Spleen (tissue), 11 donors: ENCODE measurements at regions not wholly inside any gene's neighbourhood (a gene's known extent, or its start where the extent isn't known, plus 50 kb on each side); places are given as distances from the start of the nearest gene placed in this dataset.

ENCODE experiments used
- DNase-seq: peaks from one replicate; pipeline ENCODE4 v3.0.0-alpha.2; 2020
- H3K27ac ChIP-seq, 8 donors: fragments of 200-600 bp; sonication (generic) in 7 of 8; 1 replicate in 4 of 8; 2 replicates in 4 of 8; pipeline versions ENCODE4 v1.5.0 to v1.8.0; 2016 to 2021; ENCODE audit warnings: inconsistent platforms in 4 of 8, mild to moderate bottlenecking in 4 of 8, moderate library complexity in 1 of 8
- H3K27me3 ChIP-seq, 7 donors: fragments of 200-600 bp; sonication (generic) in 6 of 7; replicated peaks in 1 of 7; 1 replicate in 4 of 7; 2 replicates in 3 of 7; pipeline versions ENCODE4 v1.5.0 to v1.8.0; 2016 to 2021; ENCODE audit warnings: inconsistent platforms in 3 of 7, mild to moderate bottlenecking in 1 of 7
- H3K36me3 ChIP-seq, 6 donors: fragments of 200-600 bp; sonication (generic) in 5 of 6; 1 replicate in 4 of 6; 2 replicates in 2 of 6; pipeline versions ENCODE4 v1.5.0 to v1.8.0; 2016 to 2021; ENCODE audit warnings: inconsistent platforms in 2 of 6
- H3K4me1 ChIP-seq, 6 donors: fragments of 200-600 bp; sonication (generic) in 5 of 6; 1 replicate in 3 of 6; 2 replicates in 3 of 6; pipeline versions ENCODE4 v1.5.0 to v1.8.0; 2016 to 2021; ENCODE audit warnings: inconsistent platforms in 3 of 6
- H3K4me3 ChIP-seq, 8 donors: fragments of 200-600 bp; sonication (generic) in 7 of 8; 1 replicate in 4 of 8; 2 replicates in 4 of 8; pipeline versions ENCODE4 v1.5.0 to v1.8.0; 2016 to 2021; ENCODE audit warnings: inconsistent platforms in 4 of 8, mild to moderate bottlenecking in 4 of 8, moderate library complexity in 2 of 8
- H3K9me3 ChIP-seq, 8 donors: fragments of 200-600 bp; sonication (generic) in 7 of 8; 1 replicate in 4 of 8; 2 replicates in 4 of 8; pipeline versions ENCODE4 v1.5.0 to v1.8.0; 2016 to 2021; ENCODE audit warnings: inconsistent platforms in 4 of 8
- CTCF ChIP-seq, 11 experiments: fragments of 200-600 bp in 7 of 11; fragments of 450-650 bp in 4 of 11; sonication (generic) in 4 of 11; IDR thresholded peaks in 8 of 11; conservative IDR thresholded peaks in 3 of 11; 1 replicate in 7 of 11; 2 replicates in 4 of 11; pipeline versions ENCODE4 v1.4.0 to v1.8.0; 2016 to 2021; ENCODE audit warnings: antibody characterized with exemption in 11 of 11, inconsistent platforms in 4 of 11, mild to moderate bottlenecking in 1 of 11
- POLR2A ChIP-seq, 3 donors: fragments of 450-650 bp; IDR thresholded peaks; one replicate each; pipeline ENCODE4 v1.5.1; 2017; ENCODE audit warnings: antibody characterized with exemption in 3 of 3, mild to moderate bottlenecking in 1 of 3
- POLR2AphosphoS5 ChIP-seq, 3 donors: sonication (generic); formaldehyde crosslinking; IDR thresholded peaks; one replicate each; pipeline ENCODE4 v1.5.1; 2017; ENCODE audit warnings: antibody characterized with exemption in 3 of 3
- WGBS, 5 donors: extraction: QIAGEN DNeasy Blood & Tissue Kit in 3 of 5; methylation state at CpG; one replicate each; pipeline versions ENCODE4 v1.1.5 to v1.1.7; 2013 to 2018; 5-methylcytosine and 5-hydroxymethylcytosine counted together
- intact Hi-C: fragments of 100-400 bp; cut with DNase I; formaldehyde crosslinking; loops from one replicate; pipeline ENCODE4 v1.15.0; 2023; ENCODE audit warnings: low total_unique reads
- donor health status: healthy with polysubstance abuse.
- donor health status: DM: no; HTN: no; CAD: no; lungs with moderate emphysema.
- donor health status: DM: no; HTN: no; CAD: no.
- donor health status: Bipolar disorder and iron deficiency.
- donor health status: healthy.
- donor health status: DM: no; HTN: no; CAD: no.
- donor health status: DM: yes; HTN: yes; CAD: no.

DNA sequence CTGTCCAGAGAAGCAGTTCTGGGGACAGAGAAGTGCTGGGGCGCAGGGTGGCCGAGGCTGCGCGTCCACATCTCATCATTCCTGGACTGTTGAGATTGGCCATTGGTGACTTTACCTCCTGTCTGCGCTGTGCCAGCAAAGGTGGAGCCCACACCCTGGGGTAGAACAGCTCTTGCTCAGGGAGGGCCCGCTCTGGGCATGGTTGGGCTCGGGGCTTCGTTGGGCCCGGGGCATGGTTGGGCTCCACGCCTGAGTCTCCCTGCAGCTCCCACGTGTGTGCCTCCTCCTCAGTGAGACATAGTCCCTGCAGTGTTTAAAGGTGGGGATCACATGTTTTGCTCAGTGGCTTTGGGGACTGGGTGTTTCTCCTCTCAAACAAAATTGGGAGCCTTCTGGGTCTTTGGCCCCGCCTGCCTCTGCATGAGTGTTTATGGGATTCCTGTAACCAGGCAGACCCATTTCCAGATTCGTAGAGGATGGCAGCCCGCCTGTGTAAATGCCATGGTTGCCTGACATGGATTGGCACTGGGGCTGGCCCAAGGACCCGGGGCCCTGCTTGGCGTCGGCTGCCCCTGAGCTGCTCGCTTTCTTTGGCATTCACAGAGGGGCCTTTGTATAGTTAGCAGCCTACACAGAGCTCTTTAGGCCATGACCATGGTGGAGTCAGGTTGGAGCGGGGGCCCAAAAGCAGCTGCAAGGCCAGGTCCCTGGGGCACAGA, 104.6 kb downstream of the TLR5 start:
- H3K9me3 ChIP-seq: no peaks in the 10 kb centered on the region
- WGBS, 5 donors: 85 to 95% (median 91%) methylated on average over 14 to 19 of the region's 19 CpGs
- no peak for TF ChIP-seq POLR2AphosphoS5 (IDR thresholded peaks at IDR 0.05)
- TF ChIP-seq POLR2A (IDR thresholded peaks at IDR 0.05): no peak
- no peak for TF ChIP-seq CTCF (IDR thresholded peaks at IDR 0.05 in 8 of 11, conservative IDR thresholded peaks at IDR 0.05 in 3 of 11)
- no peaks in the 10 kb centered on the region for H3K36me3 ChIP-seq
- DNase-seq: no peak
- no peak overlapping the region for H3K4me3 ChIP-seq
- no peak overlapping the region for H3K27ac ChIP-seq
- no peaks in the 10 kb centered on the region for H3K27me3 ChIP-seq
- intact Hi-C loops: no loop called here
- H3K4me1 ChIP-seq: no peaks in the 10 kb centered on the region

GRCh38 chr1:223039990-223040389, 103.1 kb downstream of the TLR5 start:
- Histone ChIP-seq H3K27ac (no peak overlapping the region), H3K9me3 (peaks cover 0 to 6% (median 5%) of the 10 kb centered on the region in 8 donors), H3K27me3 (no peaks in the 10 kb centered on the region), H3K4me3 (no peak overlapping the region), H3K4me1 (no peaks in the 10 kb centered on the region), H3K36me3 (no peaks in the 10 kb centered on the region)
- intact Hi-C loops: no loop called here
- no peak for TF ChIP-seq POLR2A (IDR thresholded peaks at IDR 0.05)
- no peak for TF ChIP-seq CTCF (IDR thresholded peaks at IDR 0.05 in 8 of 11, conservative IDR thresholded peaks at IDR 0.05 in 3 of 11)
- no peak for TF ChIP-seq POLR2AphosphoS5 (IDR thresholded peaks at IDR 0.05)
- DNase-seq: no peak
- WGBS, 5 donors: 65 to 86% (median 76%) methylated on average over 6 of the region's 6 CpGs

- Histone ChIP-seq H3K9me3 (peaks cover 0 to 20% (median 19%) of the 10 kb centered on the region in 8 donors), H3K4me3 (no peak overlapping the region), H3K4me1 (no peaks in the 10 kb centered on the region), H3K27ac (no peak overlapping the region), H3K27me3 (no peaks in the 10 kb centered on the region), H3K36me3 (no peaks in the 10 kb centered on the region)
- intact Hi-C loops: no loop called here
- no peak for DNase-seq
- WGBS, 5 donors: 45 to 72% (median 64%) methylated on average over 2 of the region's 2 CpGs
- TF ChIP-seq POLR2A (IDR thresholded peaks at IDR 0.05) (no peak), CTCF (IDR thresholded peaks at IDR 0.05 in 8 of 11, conservative IDR thresholded peaks at IDR 0.05 in 3 of 11) (no peak), POLR2AphosphoS5 (IDR thresholded peaks at IDR 0.05) (no peak)
Measured at GRCh38 chr1:223041481-223041880, 101.6 kb downstream of the TLR5 start.

DNA sequence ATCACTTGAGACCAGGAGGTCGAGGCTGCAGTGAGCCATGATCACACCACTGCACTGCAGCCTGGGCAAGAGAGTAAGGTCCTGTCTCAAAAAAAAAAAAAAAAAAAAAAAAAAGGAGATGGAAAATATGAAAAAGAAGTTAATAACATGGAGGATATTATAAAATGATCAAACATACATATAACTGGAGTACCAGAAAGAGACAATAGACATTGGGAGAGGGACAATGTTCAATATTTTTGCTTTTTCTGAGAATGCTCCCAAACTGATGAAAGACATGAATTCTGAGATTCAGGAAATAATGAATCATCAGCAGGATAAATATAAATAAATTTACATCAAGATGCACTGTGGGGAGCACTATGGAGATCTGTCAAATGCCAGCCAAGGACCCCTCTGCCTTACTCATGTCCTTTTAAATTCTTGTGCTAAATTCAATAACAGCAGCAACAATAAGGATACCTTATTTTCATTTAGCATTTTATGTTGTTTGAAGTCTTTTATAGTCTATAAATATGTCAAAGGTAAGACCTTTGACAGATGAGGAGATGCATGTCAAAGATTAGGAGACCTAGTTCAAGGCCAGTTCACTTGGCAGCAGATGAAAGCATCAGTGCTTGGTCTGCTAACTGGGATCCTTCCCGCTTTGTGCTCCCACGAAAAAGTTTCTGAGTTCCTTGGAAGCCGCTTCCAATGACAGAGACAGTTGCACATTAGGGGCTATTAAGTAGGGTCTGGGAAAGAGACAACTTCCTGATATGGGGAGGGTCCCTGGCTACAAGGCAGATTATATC, 97.7 kb downstream of the TLR5 start:
- intact Hi-C loops: no loop called here
- TF ChIP-seq POLR2AphosphoS5 (IDR thresholded peaks at IDR 0.05): no peak
- no peak for TF ChIP-seq POLR2A (IDR thresholded peaks at IDR 0.05)
- TF ChIP-seq CTCF (IDR thresholded peaks at IDR 0.05 in 8 of 11, conservative IDR thresholded peaks at IDR 0.05 in 3 of 11): no peak
- no peak overlapping the region for H3K27ac ChIP-seq

More for the DNA sequence above, 97.7 kb downstream of the TLR5 start:
- WGBS, 5 donors: 70 to 93% (median 76%) methylated on average over 4 of the region's 4 CpGs
- no peak for DNase-seq
- no peaks in the 10 kb centered on the region for H3K36me3 ChIP-seq
- no peaks in the 10 kb centered on the region for H3K27me3 ChIP-seq
- H3K4me3 ChIP-seq: no peak overlapping the region
- H3K9me3 ChIP-seq: peaks cover 0 to 27% (median 24%) of the 10 kb centered on the region in 8 donors
- H3K4me1 ChIP-seq: no peaks in the 10 kb centered on the region
